ENCODE measurements at regions not wholly inside any gene's neighbourhood (a gene's known extent, or its start where the extent isn't known, plus 50 kb on each side); places are given as distances from the start of the nearest gene placed in this dataset.
A peak's percentile ranks its signal among the peaks of the same experiment; 100 is the strongest.

DNA sequence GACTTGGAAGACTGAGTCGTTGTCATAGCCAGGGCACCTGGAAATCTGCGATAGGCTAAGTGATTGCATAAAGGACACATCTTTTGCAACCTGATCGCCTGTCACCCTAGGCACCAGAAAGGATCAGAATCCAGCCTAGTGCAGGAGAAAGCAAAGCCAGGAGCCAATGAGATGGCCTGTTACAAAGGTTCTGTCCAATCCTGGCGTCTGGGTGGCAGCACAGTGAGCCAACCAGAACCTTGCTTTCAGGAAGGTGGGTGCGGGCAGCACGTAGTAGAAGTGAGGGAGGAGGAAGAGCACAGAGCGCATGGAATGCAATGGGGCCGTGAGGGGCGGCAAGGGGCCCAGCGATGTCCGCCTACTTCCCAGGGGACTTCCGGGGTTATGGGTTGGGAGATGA is 120.4 kb upstream of the GGTLC1 start:
- Histone ChIP-seq H3K27ac (ENCODE audit: low read depth, low read length) (no peak overlapping the region), H3K4me3 (ENCODE audit: low read depth in 1 of 2, low read length in 2 of 2) (peak overlapping the region in 1 of 2 donors; percentile 52)

DNA sequence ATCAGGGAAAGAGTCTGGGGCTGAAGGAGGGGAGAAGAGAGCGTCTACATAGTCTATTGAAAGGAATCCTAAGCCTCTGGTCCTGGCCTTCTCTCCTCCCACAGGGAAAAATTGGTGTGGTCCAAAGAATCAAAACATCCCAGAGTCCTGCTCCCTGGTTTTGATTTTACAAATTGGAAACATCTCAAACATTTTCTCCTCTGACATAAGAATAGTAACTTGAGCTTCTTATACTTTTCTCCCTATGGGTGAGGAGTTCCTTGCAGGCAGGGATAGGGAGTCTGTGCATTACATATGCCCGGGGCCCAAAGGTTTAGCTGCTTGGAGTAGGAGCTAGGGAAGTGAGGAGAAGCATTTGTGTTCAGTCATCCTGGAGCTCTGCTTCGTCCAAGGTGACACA is 120.0 kb upstream of the GGTLC1 start:
- no peak overlapping the region for H3K4me3 ChIP-seq (ENCODE audit: low read depth in 1 of 2, low read length in 2 of 2)
- no peaks in the 10 kb centered on the region for H3K27me3 ChIP-seq (ENCODE audit: control insufficient read depth in 1 of 2, insufficient read depth in 2 of 2, low read length in 2 of 2)
- no peaks in the 10 kb centered on the region for H3K36me3 ChIP-seq (ENCODE audit: control insufficient read depth in 1 of 2, insufficient read depth in 2 of 2, low read length in 2 of 2)
- H3K9me3 ChIP-seq (ENCODE audit: control insufficient read depth in 1 of 2, low read length in 2 of 2), result no peaks in the 10 kb centered on the region
- H3K9ac ChIP-seq (ENCODE audit: low read depth in 1 of 2, low read length in 2 of 2), result no peak overlapping the region
- no peak overlapping the region for H3K27ac ChIP-seq (ENCODE audit: low read depth, low read length)
- H3K4me1 ChIP-seq (ENCODE audit: control insufficient read depth in 1 of 2, insufficient read depth in 2 of 2, low read length in 2 of 2), result no peaks in the 10 kb centered on the region

More for the DNA sequence above, 120.4 kb upstream of the GGTLC1 start:
- Histone ChIP-seq H3K9ac (ENCODE audit: low read depth in 1 of 2, low read length in 2 of 2) (no peak overlapping the region), H3K9me3 (ENCODE audit: control insufficient read depth in 1 of 2, low read length in 2 of 2) (no peaks in the 10 kb centered on the region), H3K36me3 (ENCODE audit: control insufficient read depth in 1 of 2, insufficient read depth in 2 of 2, low read length in 2 of 2) (no peaks in the 10 kb centered on the region), H3K4me1 (ENCODE audit: control insufficient read depth in 1 of 2, insufficient read depth in 2 of 2, low read length in 2 of 2) (no peaks in the 10 kb centered on the region), H3K27me3 (ENCODE audit: control insufficient read depth in 1 of 2, insufficient read depth in 2 of 2, low read length in 2 of 2) (no peaks in the 10 kb centered on the region)

- H3K9me3 ChIP-seq (ENCODE audit: control insufficient read depth in 1 of 2, low read length in 2 of 2), result no peaks in the 10 kb centered on the region
- H3K27ac ChIP-seq (ENCODE audit: low read depth, low read length), result no peak overlapping the region
- no peak overlapping the region for H3K9ac ChIP-seq (ENCODE audit: low read depth in 1 of 2, low read length in 2 of 2)
- no peak overlapping the region for H3K4me3 ChIP-seq (ENCODE audit: low read depth in 1 of 2, low read length in 2 of 2)
- no peaks in the 10 kb centered on the region for H3K4me1 ChIP-seq (ENCODE audit: control insufficient read depth in 1 of 2, insufficient read depth in 2 of 2, low read length in 2 of 2)
- H3K36me3 ChIP-seq (ENCODE audit: control insufficient read depth in 1 of 2, insufficient read depth in 2 of 2, low read length in 2 of 2), result no peaks in the 10 kb centered on the region
- no peaks in the 10 kb centered on the region for H3K27me3 ChIP-seq (ENCODE audit: control insufficient read depth in 1 of 2, insufficient read depth in 2 of 2, low read length in 2 of 2)
These were observed 118.3 kb upstream of the GGTLC1 start for GRCh38 chr20:24106801-24107445.

GRCh38 chr20:24106150-24106800 is 117.7 kb upstream of the GGTLC1 start:
- Histone ChIP-seq H3K4me1 (ENCODE audit: control insufficient read depth in 1 of 2, insufficient read depth in 2 of 2, low read length in 2 of 2) (no peaks in the 10 kb centered on the region), H3K4me3 (ENCODE audit: low read depth in 1 of 2, low read length in 2 of 2) (no peak overlapping the region), H3K27me3 (ENCODE audit: control insufficient read depth in 1 of 2, insufficient read depth in 2 of 2, low read length in 2 of 2) (no peaks in the 10 kb centered on the region), H3K36me3 (ENCODE audit: control insufficient read depth in 1 of 2, insufficient read depth in 2 of 2, low read length in 2 of 2) (no peaks in the 10 kb centered on the region), H3K9ac (ENCODE audit: low read depth in 1 of 2, low read length in 2 of 2) (no peak overlapping the region), H3K27ac (ENCODE audit: low read depth, low read length) (no peak overlapping the region), H3K9me3 (ENCODE audit: control insufficient read depth in 1 of 2, low read length in 2 of 2) (no peaks in the 10 kb centered on the region)

GRCh38 chr20:24102749-24103333 is 114.3 kb upstream of the GGTLC1 start:
- Histone ChIP-seq H3K4me3 (ENCODE audit: low read depth in 1 of 2, low read length in 2 of 2) (no peak overlapping the region), H3K27ac (ENCODE audit: low read depth, low read length) (no peak overlapping the region), H3K9ac (ENCODE audit: low read depth in 1 of 2, low read length in 2 of 2) (no peak overlapping the region), H3K9me3 (ENCODE audit: control insufficient read depth in 1 of 2, low read length in 2 of 2) (no peaks in the 10 kb centered on the region), H3K36me3 (ENCODE audit: control insufficient read depth in 1 of 2, insufficient read depth in 2 of 2, low read length in 2 of 2) (no peaks in the 10 kb centered on the region), H3K4me1 (ENCODE audit: control insufficient read depth in 1 of 2, insufficient read depth in 2 of 2, low read length in 2 of 2) (no peaks in the 10 kb centered on the region), H3K27me3 (ENCODE audit: control insufficient read depth in 1 of 2, insufficient read depth in 2 of 2, low read length in 2 of 2) (no peaks in the 10 kb centered on the region)

DNA sequence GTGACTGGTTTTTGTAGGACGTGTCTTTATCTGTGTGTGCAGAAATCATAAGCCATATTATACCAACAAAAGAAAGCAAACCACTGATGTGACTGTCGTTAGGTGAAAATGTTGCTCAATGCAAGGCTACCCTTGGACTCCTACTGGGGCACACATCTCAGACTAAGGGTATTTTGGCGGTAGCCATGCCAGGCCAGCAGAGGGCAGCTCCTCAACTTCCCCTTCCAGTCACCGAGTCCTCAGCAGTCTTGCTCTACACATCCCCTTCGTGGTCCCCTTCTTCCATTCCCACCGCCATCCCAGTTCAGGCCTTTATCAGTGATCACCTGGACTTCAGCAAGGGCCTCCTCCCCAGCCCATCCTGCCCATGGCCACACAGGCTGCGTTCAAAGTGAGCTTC is 113.7 kb upstream of the GGTLC1 start:
- H3K9ac ChIP-seq (ENCODE audit: low read depth in 1 of 2, low read length in 2 of 2), result no peak overlapping the region
- no peak overlapping the region for H3K27ac ChIP-seq (ENCODE audit: low read depth, low read length)
- H3K4me3 ChIP-seq (ENCODE audit: low read depth in 1 of 2, low read length in 2 of 2), result no peak overlapping the region
- no peaks in the 10 kb centered on the region for H3K4me1 ChIP-seq (ENCODE audit: control insufficient read depth in 1 of 2, insufficient read depth in 2 of 2, low read length in 2 of 2)
- no peaks in the 10 kb centered on the region for H3K36me3 ChIP-seq (ENCODE audit: control insufficient read depth in 1 of 2, insufficient read depth in 2 of 2, low read length in 2 of 2)
- H3K9me3 ChIP-seq (ENCODE audit: control insufficient read depth in 1 of 2, low read length in 2 of 2), result no peaks in the 10 kb centered on the region
- H3K27me3 ChIP-seq (ENCODE audit: control insufficient read depth in 1 of 2, insufficient read depth in 2 of 2, low read length in 2 of 2), result no peaks in the 10 kb centered on the region

- Histone ChIP-seq H3K4me3 (ENCODE audit: low read depth in 1 of 2, low read length in 2 of 2) (no peak overlapping the region), H3K9ac (ENCODE audit: low read depth in 1 of 2, low read length in 2 of 2) (no peak overlapping the region), H3K27me3 (ENCODE audit: control insufficient read depth in 1 of 2, insufficient read depth in 2 of 2, low read length in 2 of 2) (no peaks in the 10 kb centered on the region), H3K36me3 (ENCODE audit: control insufficient read depth in 1 of 2, insufficient read depth in 2 of 2, low read length in 2 of 2) (no peaks in the 10 kb centered on the region), H3K27ac (ENCODE audit: low read depth, low read length) (no peak overlapping the region), H3K9me3 (ENCODE audit: control insufficient read depth in 1 of 2, low read length in 2 of 2) (no peaks in the 10 kb centered on the region), H3K4me1 (ENCODE audit: control insufficient read depth in 1 of 2, insufficient read depth in 2 of 2, low read length in 2 of 2) (no peaks in the 10 kb centered on the region)
These were observed 111.9 kb upstream of the GGTLC1 start for GRCh38 chr20:24100370-24101011.

DNA sequence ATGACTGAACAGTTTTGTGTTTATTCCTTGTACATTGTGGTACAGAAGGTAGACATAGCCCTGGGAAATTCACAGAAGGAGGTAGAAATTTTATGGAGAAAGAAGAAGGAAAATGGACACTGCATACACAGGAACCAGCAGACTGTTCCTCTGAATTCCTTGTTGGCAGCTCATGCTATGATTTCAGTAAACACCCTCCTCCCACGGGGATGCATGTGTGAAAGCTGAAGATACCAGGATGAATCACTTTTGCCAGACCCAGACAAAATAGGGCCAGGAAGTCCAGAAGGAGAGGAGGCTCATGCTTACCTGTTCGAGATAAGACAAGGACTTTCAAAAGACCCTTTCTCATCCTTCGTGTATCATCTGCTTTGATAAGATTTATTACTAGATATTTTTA is 110.3 kb upstream of the GGTLC1 start:
- H3K27me3 ChIP-seq (ENCODE audit: control insufficient read depth in 1 of 2, insufficient read depth in 2 of 2, low read length in 2 of 2), result no peaks in the 10 kb centered on the region
- no peak overlapping the region for H3K27ac ChIP-seq (ENCODE audit: low read depth, low read length)

GRCh38 chr20:24097506-24098245 is 109.1 kb upstream of the GGTLC1 start:
- no peak overlapping the region for H3K27ac ChIP-seq (ENCODE audit: low read depth, low read length)
- H3K36me3 ChIP-seq (ENCODE audit: control insufficient read depth in 1 of 2, insufficient read depth in 2 of 2, low read length in 2 of 2), result no peaks in the 10 kb centered on the region
- H3K9me3 ChIP-seq (ENCODE audit: control insufficient read depth in 1 of 2, low read length in 2 of 2), result no peaks in the 10 kb centered on the region
- H3K9ac ChIP-seq (ENCODE audit: low read depth in 1 of 2, low read length in 2 of 2), result no peak overlapping the region
- no peaks in the 10 kb centered on the region for H3K4me1 ChIP-seq (ENCODE audit: control insufficient read depth in 1 of 2, insufficient read depth in 2 of 2, low read length in 2 of 2)
- no peaks in the 10 kb centered on the region for H3K27me3 ChIP-seq (ENCODE audit: control insufficient read depth in 1 of 2, insufficient read depth in 2 of 2, low read length in 2 of 2)
- no peak overlapping the region for H3K4me3 ChIP-seq (ENCODE audit: low read depth in 1 of 2, low read length in 2 of 2)

More for the DNA sequence above, 110.3 kb upstream of the GGTLC1 start:
- no peaks in the 10 kb centered on the region for H3K4me1 ChIP-seq (ENCODE audit: control insufficient read depth in 1 of 2, insufficient read depth in 2 of 2, low read length in 2 of 2)
- no peak overlapping the region for H3K4me3 ChIP-seq (ENCODE audit: low read depth in 1 of 2, low read length in 2 of 2)
- H3K36me3 ChIP-seq (ENCODE audit: control insufficient read depth in 1 of 2, insufficient read depth in 2 of 2, low read length in 2 of 2), result no peaks in the 10 kb centered on the region
- no peaks in the 10 kb centered on the region for H3K9me3 ChIP-seq (ENCODE audit: control insufficient read depth in 1 of 2, low read length in 2 of 2)
- H3K9ac ChIP-seq (ENCODE audit: low read depth in 1 of 2, low read length in 2 of 2), result no peak overlapping the region

Data from duodenal mucosa (tissue), 2 donors.